Lower lobe of right lung (tissue), 2 donors: ENCODE measurements at regions not wholly inside any gene's neighbourhood (a gene's known extent, or its start where the extent isn't known, plus 50 kb on each side); places are given as distances from the start of the nearest gene placed in this dataset.

Experiments
- ATAC-seq, 2 donors: fragments of 200-7000 bp; cut with Tn5 transposase; one replicate each; pipeline ENCODE4 v1.9.1; 2020 to 2022; ENCODE audit warnings: mild to moderate bottlenecking in 2 of 2, moderate library complexity in 2 of 2
- DNase-seq: peaks from one replicate; pipeline ENCODE4 v3.0.0-alpha.2; 2020
- H3K27ac ChIP-seq: fragments of 200-600 bp; one replicate; pipeline ENCODE4 v1.8.0; 2022
- H3K27me3 ChIP-seq: fragments of 200-600 bp; one replicate; pipeline ENCODE4 v1.8.0; 2022; ENCODE audit warnings: low read depth
- H3K36me3 ChIP-seq: fragments of 200-600 bp; one replicate; pipeline ENCODE4 v1.8.0; 2022; ENCODE audit warnings: mild to moderate bottlenecking
- H3K4me1 ChIP-seq: fragments of 200-600 bp; one replicate; pipeline ENCODE4 v1.8.0; 2022
- H3K4me3 ChIP-seq: fragments of 200-600 bp; one replicate; pipeline ENCODE4 v1.8.0; 2022; ENCODE audit warnings: mild to moderate bottlenecking
- H3K9me3 ChIP-seq: fragments of 200-600 bp; one replicate; pipeline ENCODE4 v1.8.0; 2022
- intact Hi-C: fragments of 100-400 bp; cut with DNase I; formaldehyde crosslinking; loops from one replicate; pipeline ENCODE4 v1.11.0; 2022
- TF ChIP-seq, protein P1 (sequence below): fragments of 200-600 bp; IDR thresholded peaks from one replicate; pipeline ENCODE4 v1.8.0; 2022; ENCODE audit warnings: antibody characterized with exemption, mild to moderate bottlenecking
- donor health status: DM: no; HTN: yes; CAD: no; lungs with severe emphysema.

DNA sequence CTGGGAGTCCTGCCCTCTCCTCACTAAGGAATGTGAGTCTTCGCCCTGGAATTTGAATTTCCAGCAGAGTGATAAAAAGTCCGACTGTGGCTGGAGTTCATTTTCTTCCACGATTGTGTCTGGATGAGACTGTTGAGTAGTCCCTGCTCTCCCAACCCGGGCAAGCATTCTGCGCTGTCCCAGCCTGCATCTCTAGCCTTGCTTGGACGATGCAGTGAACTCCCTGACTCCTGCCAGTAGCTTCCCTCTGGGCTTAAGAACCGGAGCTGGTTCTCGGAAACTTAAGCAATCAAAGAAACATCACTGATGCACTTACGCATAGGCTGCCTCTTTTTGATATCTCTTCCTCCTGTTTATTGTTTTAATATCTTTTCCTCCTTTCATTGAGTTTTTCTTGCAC, 116.0 kb upstream of the FZD8 start:
- no peak overlapping the region for H3K4me3 ChIP-seq
- no peaks in the 10 kb centered on the region for H3K9me3 ChIP-seq
- ATAC-seq, result no peak
- H3K36me3 ChIP-seq, result no peaks in the 10 kb centered on the region
- no peak for DNase-seq
- no peaks in the 10 kb centered on the region for H3K27me3 ChIP-seq
- H3K4me1 ChIP-seq, result no peaks in the 10 kb centered on the region
- no peak overlapping the region for H3K27ac ChIP-seq
- TF ChIP-seq, protein P1, sequence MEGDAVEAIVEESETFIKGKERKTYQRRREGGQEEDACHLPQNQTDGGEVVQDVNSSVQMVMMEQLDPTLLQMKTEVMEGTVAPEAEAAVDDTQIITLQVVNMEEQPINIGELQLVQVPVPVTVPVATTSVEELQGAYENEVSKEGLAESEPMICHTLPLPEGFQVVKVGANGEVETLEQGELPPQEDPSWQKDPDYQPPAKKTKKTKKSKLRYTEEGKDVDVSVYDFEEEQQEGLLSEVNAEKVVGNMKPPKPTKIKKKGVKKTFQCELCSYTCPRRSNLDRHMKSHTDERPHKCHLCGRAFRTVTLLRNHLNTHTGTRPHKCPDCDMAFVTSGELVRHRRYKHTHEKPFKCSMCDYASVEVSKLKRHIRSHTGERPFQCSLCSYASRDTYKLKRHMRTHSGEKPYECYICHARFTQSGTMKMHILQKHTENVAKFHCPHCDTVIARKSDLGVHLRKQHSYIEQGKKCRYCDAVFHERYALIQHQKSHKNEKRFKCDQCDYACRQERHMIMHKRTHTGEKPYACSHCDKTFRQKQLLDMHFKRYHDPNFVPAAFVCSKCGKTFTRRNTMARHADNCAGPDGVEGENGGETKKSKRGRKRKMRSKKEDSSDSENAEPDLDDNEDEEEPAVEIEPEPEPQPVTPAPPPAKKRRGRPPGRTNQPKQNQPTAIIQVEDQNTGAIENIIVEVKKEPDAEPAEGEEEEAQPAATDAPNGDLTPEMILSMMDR, result no peak
- intact Hi-C loops, result no loop called here

DNA sequence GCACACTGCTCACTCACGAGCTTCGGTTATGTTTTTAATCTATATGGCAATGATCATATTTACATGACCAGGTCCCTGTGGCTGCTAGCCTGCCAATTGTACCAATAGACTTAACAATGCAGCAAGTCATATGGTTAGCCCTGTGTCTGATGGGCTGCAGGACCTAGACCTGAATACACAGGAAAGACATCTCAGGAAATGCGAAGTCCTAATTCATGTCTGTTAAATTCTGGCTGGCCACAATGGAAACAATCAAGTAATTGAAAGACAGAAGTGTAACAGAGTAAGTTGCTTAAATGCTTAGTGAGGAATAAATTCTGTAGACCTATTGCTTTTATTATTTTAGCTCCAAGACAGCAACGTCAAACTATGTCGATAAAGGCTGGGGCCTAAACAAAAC, 112.4 kb upstream of the FZD8 start:
- H3K4me3 ChIP-seq, result no peak overlapping the region
- H3K27ac ChIP-seq, result no peak overlapping the region
- TF ChIP-seq, protein P1, result no peak
- ATAC-seq, result no peak
- H3K27me3 ChIP-seq, result no peaks in the 10 kb centered on the region
- no peaks in the 10 kb centered on the region for H3K36me3 ChIP-seq
- no peaks in the 10 kb centered on the region for H3K9me3 ChIP-seq
- H3K4me1 ChIP-seq, result no peaks in the 10 kb centered on the region
- DNase-seq, result no peak
- intact Hi-C loops, result no loop called here

DNA sequence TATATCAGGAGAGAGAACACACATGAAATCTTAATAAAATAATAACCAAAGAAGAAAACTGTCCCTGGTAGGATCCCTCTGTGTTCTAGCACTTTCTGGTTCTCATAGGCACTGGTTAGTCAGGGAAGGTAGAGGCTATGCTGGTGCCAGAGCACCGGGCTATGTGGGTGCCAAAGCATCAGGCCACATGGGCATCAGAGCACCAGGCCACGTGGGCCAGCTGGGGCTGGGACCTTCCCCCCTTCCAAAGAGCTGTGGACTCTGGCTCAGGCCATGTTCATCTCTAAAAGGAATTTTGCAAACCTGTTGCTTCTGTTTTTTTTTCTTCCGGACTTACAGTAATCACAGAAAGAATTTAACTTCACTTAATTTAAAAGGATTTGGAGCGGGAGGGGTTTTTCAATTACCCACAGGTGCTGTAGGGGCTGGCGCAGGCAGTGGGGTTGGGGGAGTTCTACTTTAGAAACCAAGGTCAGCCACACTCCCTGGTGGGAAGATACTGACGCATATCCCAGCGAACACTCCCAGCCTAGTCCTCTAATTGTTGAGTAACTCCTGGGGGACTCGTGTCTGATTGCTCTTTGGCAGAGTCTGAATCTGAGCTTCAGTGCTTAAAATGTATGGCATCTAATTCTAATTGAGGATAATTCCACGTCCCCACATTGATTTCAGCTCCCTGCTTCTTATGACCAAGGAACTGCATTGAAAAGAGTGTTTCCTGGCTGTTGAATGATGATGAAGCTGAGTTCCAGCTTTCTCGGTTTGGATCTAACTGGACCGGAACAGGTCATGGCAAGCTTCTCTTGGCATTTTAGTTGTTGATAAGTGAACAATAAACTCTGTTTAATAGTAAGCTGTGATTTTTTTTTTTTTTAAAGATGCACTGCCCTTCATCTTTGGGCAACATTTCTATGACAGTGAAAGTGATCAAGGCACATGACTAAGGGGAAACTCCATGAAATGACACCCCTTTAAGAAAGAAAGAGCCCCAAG, 110.7 kb upstream of the FZD8 start:
- no peak for ATAC-seq

DNA sequence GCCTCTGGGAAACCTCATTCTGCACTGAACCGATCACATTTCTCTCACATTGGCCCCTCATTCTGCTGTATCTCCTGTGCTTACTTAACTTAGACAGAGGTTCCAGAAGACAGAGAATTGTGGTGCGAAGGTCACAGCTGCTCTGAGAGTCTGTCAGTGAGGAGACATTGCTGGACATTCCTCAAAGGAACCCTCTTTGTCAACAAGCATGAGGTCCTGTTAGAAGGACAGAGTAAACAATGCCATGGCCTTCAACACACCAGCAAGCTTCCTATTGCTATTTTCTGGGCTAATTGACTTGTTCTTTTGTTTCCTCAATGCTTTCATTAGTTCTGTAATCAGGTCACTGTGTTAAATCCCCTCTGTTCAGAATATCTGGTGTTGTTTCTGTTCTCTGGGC, 109.3 kb upstream of the FZD8 start:
- Histone ChIP-seq H3K9me3 (no peaks in the 10 kb centered on the region), H3K4me3 (no peak overlapping the region), H3K27me3 (no peaks in the 10 kb centered on the region), H3K36me3 (no peaks in the 10 kb centered on the region), H3K4me1 (no peaks in the 10 kb centered on the region), H3K27ac (no peak overlapping the region)
- DNase-seq, result no peak
- TF ChIP-seq, protein P1, result no peak
- no peak for ATAC-seq
- intact Hi-C loops, result no loop called here

More for the DNA sequence above, 110.7 kb upstream of the FZD8 start:
- DNase-seq, result no peak
- no peak overlapping the region for H3K4me3 ChIP-seq
- H3K27ac ChIP-seq, result no peak overlapping the region
- no peaks in the 10 kb centered on the region for H3K9me3 ChIP-seq
- no peaks in the 10 kb centered on the region for H3K36me3 ChIP-seq
- no peaks in the 10 kb centered on the region for H3K4me1 ChIP-seq
- no peaks in the 10 kb centered on the region for H3K27me3 ChIP-seq
- intact Hi-C loops, result no loop called here
- TF ChIP-seq, protein P1, result no peak

DNA sequence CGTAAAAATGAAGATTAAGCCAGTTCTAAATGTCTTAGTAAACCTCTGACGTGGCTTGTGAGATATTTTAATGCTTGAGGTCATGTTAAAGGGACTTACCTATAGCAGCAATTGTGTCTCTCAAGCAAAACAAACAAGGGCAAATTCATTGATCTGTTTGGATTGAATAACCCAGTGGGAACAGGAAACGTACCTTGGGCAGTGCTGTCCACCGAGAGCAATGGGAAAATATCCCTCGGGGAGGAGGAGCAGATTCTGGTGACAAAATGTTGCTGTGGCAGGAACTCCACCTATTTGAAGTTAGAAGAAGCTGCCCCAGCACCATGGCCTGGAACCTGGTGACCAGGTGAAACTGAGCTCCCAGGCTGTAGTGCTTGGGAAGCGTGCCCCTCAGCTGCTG, 107.1 kb upstream of the FZD8 start:
- ATAC-seq (no peak), DNase-seq (no peak)
- Histone ChIP-seq H3K27ac (no peak overlapping the region), H3K36me3 (no peaks in the 10 kb centered on the region), H3K4me3 (no peak overlapping the region), H3K9me3 (no peaks in the 10 kb centered on the region), H3K4me1 (no peaks in the 10 kb centered on the region), H3K27me3 (no peaks in the 10 kb centered on the region)
- intact Hi-C loops, result no loop called here
- TF ChIP-seq, protein P1, result no peak
